ENCODE measurements at regions not wholly inside any gene's neighbourhood (a gene's known extent, or its start where the extent isn't known, plus 50 kb on each side); places are given as distances from the start of the nearest gene placed in this dataset.

- no peak for DNase-seq (ENCODE audit: low read depth in 2 of 2)
- H3K9ac ChIP-seq (ENCODE audit: insufficient read depth, low read length), result no peak overlapping the region
- H3K36me3 ChIP-seq (ENCODE audit: control insufficient read depth, insufficient read depth, low read length), result no peaks in the 10 kb centered on the region
- H3K4me2 ChIP-seq (ENCODE audit: extremely low read depth, insufficient read depth, low read length), result no peak overlapping the region
- no peaks in the 10 kb centered on the region for H4K20me1 ChIP-seq (ENCODE audit: control insufficient read depth, extremely low read depth, insufficient read depth, low read length)
- no peaks in the 10 kb centered on the region for H3K79me2 ChIP-seq (ENCODE audit: control insufficient read depth, insufficient read depth, low read length)
- H3K27me3 ChIP-seq (ENCODE audit: control insufficient read depth, insufficient read depth, low read length), result no peaks in the 10 kb centered on the region
- no peaks in the 10 kb centered on the region for H3K4me1 ChIP-seq (ENCODE audit: control insufficient read depth, extremely low read depth, insufficient read depth, low read length)
- no peak overlapping the region for H2AFZ ChIP-seq (ENCODE audit: low read length)
- TF ChIP-seq EZH2 (IDR thresholded peaks at IDR 0.05; ENCODE audit: low read length, missing control alignments) (no peak), CTCF (conservative IDR thresholded peaks at IDR 0.05 in 1 of 2, IDR thresholded peaks at IDR 0.05 in 1 of 2; ENCODE audit: low read depth in 1 of 2, low read length in 2 of 2) (no peak)
- H3K4me3 ChIP-seq (replicated peaks in 1 of 4; ENCODE audit: control extremely low read depth in 1 of 4, insufficient read depth in 1 of 4, low read depth in 3 of 4, low read length in 4 of 4), result no peak overlapping the region
- H3K9me3 ChIP-seq (ENCODE audit: control insufficient read depth, insufficient read depth, low read depth, low read length), result no peaks in the 10 kb centered on the region
- no peak overlapping the region for H3K27ac ChIP-seq (ENCODE audit: insufficient read depth, low read length)
Measured at GRCh38 chr10:88028072-88028471, 164.6 kb downstream of the PTEN start.

DNA sequence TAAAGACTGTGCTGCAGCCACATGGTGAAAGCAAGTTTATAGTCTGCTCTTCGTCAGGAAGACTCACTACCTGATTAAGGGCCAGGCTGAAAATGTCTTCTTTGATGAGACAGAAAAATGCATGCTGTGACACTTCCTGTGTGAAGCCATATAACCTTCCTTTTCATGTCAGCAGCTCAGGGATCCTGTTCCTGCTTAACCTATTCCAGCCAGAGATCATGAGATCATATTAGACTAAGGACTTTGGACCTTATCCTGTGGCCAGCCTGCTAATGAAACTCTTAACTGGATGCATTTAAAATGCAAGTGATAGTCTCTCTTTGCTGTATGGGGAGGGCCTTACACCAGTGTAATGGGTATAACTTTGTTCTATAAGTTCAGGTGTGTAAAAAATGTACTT, 165.2 kb downstream of the PTEN start:
- Histone ChIP-seq H3K27me3 (ENCODE audit: control insufficient read depth, insufficient read depth, low read length) (no peaks in the 10 kb centered on the region), H3K9me3 (ENCODE audit: control insufficient read depth, insufficient read depth, low read depth, low read length) (no peaks in the 10 kb centered on the region), H3K4me2 (ENCODE audit: extremely low read depth, insufficient read depth, low read length) (no peak overlapping the region), H2AFZ (ENCODE audit: low read length) (no peak overlapping the region), H3K36me3 (ENCODE audit: control insufficient read depth, insufficient read depth, low read length) (no peaks in the 10 kb centered on the region), H3K9ac (ENCODE audit: insufficient read depth, low read length) (no peak overlapping the region), H4K20me1 (ENCODE audit: control insufficient read depth, extremely low read depth, insufficient read depth, low read length) (no peaks in the 10 kb centered on the region), H3K79me2 (ENCODE audit: control insufficient read depth, insufficient read depth, low read length) (no peaks in the 10 kb centered on the region), H3K4me3 (replicated peaks in 1 of 4; ENCODE audit: control extremely low read depth in 1 of 4, insufficient read depth in 1 of 4, low read depth in 3 of 4, low read length in 4 of 4) (no peak overlapping the region), H3K4me1 (ENCODE audit: control insufficient read depth, extremely low read depth, insufficient read depth, low read length) (no peaks in the 10 kb centered on the region), H3K27ac (ENCODE audit: insufficient read depth, low read length) (no peak overlapping the region)
- TF ChIP-seq EZH2 (IDR thresholded peaks at IDR 0.05; ENCODE audit: low read length, missing control alignments), result no peak
- DNase-seq (ENCODE audit: low read depth in 2 of 2), result no peak

DNA sequence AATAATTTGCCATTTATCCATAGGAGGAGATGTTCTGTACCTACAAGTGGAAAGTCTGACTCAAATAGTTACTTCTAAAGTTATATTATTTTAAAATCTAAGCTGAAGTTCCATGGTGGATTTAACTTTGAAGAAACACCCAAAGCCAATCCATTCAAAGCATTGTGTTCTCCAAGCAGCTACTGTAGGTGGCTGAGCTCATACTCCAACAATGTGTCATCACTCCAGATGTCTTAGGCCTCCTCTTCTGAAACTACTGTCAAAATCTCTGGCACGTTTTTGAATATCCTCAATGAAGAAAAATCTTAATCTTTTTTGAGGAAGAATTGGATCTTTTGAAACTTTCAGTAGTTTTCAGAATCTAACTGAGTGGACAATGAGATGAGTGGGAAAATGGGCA, 169.1 kb downstream of the PTEN start:
- H3K27ac ChIP-seq (ENCODE audit: insufficient read depth, low read length), result no peak overlapping the region
- no peak overlapping the region for H3K4me2 ChIP-seq (ENCODE audit: extremely low read depth, insufficient read depth, low read length)
- no peaks in the 10 kb centered on the region for H3K9me3 ChIP-seq (ENCODE audit: control insufficient read depth, insufficient read depth, low read depth, low read length)
- no peaks in the 10 kb centered on the region for H3K36me3 ChIP-seq (ENCODE audit: control insufficient read depth, insufficient read depth, low read length)
- DNase-seq (ENCODE audit: low read depth in 2 of 2), result peak; percentile 71 to 86
- TF ChIP-seq CTCF (conservative IDR thresholded peaks at IDR 0.05 in 1 of 2, IDR thresholded peaks at IDR 0.05 in 1 of 2; ENCODE audit: low read depth in 1 of 2, low read length in 2 of 2), result no peak
- TF ChIP-seq EZH2 (IDR thresholded peaks at IDR 0.05; ENCODE audit: low read length, missing control alignments), result no peak
- H3K9ac ChIP-seq (ENCODE audit: insufficient read depth, low read length), result no peak overlapping the region
- H2AFZ ChIP-seq (ENCODE audit: low read length), result no peak overlapping the region
- no peaks in the 10 kb centered on the region for H4K20me1 ChIP-seq (ENCODE audit: control insufficient read depth, extremely low read depth, insufficient read depth, low read length)
- no peaks in the 10 kb centered on the region for H3K4me1 ChIP-seq (ENCODE audit: control insufficient read depth, extremely low read depth, insufficient read depth, low read length)
- H3K4me3 ChIP-seq (replicated peaks in 1 of 4; ENCODE audit: control extremely low read depth in 1 of 4, insufficient read depth in 1 of 4, low read depth in 3 of 4, low read length in 4 of 4), result no peak overlapping the region
- no peaks in the 10 kb centered on the region for H3K27me3 ChIP-seq (ENCODE audit: control insufficient read depth, insufficient read depth, low read length)
- no peaks in the 10 kb centered on the region for H3K79me2 ChIP-seq (ENCODE audit: control insufficient read depth, insufficient read depth, low read length)
